Left colon (tissue), 2 donors: ENCODE measurements at regions not wholly inside any gene's neighbourhood (a gene's known extent, or its start where the extent isn't known, plus 50 kb on each side); places are given as distances from the start of the nearest gene placed in this dataset.

ENCODE experiments used
- ATAC-seq: fragments of 200-7000 bp; cut with Tn5 transposase; one replicate; pipeline ENCODE4 v1.9.1; 2020; ENCODE audit warnings: mild to moderate bottlenecking, moderate library complexity
- DNase-seq, 2 donors: peaks; one replicate each; pipeline ENCODE4 v3.0.0-alpha.2; 2020
- intact Hi-C, 2 donors: fragments of 100-400 bp; cut with DNase I in 1 of 2; cut with micrococcal nuclease in 1 of 2; formaldehyde crosslinking; loops; one replicate each; pipeline versions ENCODE4 v1.11.2 to v1.14.0; 2022; cut with DNase I, micrococcal nuclease
- donor health status: DM: no; HTN: no; CAD: no.
- donor health status: DM: yes; HTN: yes; CAD: no.

- intact Hi-C loops = loop anchor here in 1 of 2 donors (5.0 kb wide), 1 partner anchor 366 kb away; no protein-coding TSS in a partner anchor
- ATAC-seq (no peak), DNase-seq (no peak)
Observed at GRCh38 chr9:88043647-88044046, 69.3 kb upstream of the CDK20 start.

DNA sequence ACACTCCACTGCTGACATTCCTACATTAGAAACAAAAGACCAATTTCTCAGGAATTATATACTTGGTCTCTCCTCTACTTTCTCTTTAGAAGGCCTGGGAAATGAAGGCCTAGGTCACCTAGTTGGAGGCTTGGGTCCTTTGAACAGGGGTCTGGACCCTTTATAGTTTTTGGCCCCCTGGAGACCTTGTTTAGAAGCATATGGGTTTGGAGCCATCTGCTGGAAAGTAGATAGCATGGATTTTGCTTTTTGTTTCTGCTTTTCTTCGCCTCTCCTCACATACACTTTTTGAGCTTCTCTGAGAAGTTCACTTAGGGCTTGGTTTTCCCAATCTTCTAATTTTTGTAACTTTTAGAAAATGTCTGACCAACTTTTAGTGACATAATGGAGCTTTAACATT, 67.1 kb upstream of the CDK20 start:
- intact Hi-C loops = loop anchor here in 1 of 2 donors (5.0 kb wide), 1 partner anchor 364 kb away; no protein-coding TSS in a partner anchor
- DNase-seq (no peak), ATAC-seq (peak; percentile 44)

- intact Hi-C loops = no loop called here
- ATAC-seq = no peak
- DNase-seq = no peak
Observed at GRCh38 chr9:88037285-88037845, 63.0 kb upstream of the CDK20 start.

GRCh38 chr9:88034964-88035363, 60.6 kb upstream of the CDK20 start:
- DNase-seq (no peak), ATAC-seq (no peak)
- intact Hi-C loops = no loop called here

DNA sequence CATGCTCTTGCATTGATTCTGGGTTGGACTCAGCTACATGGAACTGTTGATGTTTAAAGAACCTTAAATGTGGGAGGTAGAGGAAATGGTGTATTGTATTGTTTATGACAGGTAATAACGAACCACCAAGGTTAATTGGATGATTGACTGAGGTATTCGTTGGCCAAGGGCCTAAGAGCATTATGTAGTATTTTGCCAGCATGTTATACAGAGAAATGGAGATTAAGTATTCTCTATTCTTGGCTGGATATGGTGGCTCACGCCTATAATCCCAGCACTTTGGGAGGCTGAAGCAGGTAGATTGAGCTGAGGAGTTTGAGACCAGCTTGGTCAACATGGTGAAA, 59.0 kb upstream of the CDK20 start:
- ATAC-seq = peak; percentile 96
- intact Hi-C loops = no loop called here
- peak in 1 of 2 donors; percentile 11 for DNase-seq

DNA sequence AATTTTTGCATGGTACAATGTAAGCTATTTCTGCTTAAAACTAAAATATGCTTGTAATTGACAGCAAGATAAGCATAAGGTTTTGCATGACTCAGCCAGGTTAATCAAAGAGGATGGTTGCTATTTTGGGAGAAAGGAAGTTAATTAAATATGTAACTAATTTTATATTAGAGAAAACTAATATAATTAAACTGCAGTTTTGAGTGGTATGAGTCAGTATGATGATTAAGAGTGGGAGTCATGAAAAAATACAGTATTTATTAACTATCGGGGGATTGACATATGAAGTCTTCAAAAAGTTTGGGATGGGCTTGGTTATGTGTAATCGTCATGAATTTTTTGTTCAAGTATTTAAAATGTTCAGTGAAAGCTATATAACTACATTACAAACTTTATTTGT, 54.0 kb upstream of the CDK20 start:
- DNase-seq (no peak), ATAC-seq (no peak)
- intact Hi-C loops = no loop called here

- intact Hi-C loops = no loop called here
- DNase-seq = no peak
- ATAC-seq = no peak
Observed at GRCh38 chr9:88026118-88026479, 51.8 kb upstream of the CDK20 start.

DNA sequence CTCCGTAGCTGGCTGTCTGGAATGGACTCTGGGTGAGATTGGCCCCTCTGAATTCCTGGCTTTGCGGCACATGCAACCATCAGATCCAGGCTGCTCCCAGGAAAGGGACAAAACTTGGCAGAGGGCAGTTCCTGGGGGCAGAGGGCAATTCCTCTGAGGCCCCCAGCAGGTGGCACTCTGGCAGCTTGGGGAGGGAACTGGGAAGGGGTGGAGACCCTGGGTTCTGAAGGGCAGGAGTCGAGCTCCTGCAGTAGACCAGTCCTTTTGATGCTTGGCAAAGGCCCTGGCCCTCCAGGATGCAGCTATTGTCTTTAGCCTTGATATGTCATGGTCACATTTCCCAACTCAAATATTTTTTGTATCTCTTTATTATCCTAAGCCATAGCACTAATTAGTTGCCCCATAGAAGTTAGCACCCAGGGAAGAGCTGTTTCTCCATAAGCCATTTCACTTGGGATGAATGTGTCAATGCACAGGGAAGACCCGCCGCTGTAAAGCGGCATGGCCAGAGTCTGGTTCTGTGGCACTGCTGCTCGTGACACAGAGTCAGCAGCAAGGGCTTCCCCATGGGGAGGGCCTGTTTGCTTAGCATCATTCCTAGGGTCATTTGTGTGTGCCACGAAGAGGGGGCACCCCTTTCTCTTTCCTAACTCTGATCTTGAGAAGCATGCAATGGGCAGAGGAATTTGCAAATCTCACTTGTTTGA, 51.2 kb upstream of the CDK20 start:
- DNase-seq (no peak), ATAC-seq (no peak)
- intact Hi-C loops = no loop called here

DNA sequence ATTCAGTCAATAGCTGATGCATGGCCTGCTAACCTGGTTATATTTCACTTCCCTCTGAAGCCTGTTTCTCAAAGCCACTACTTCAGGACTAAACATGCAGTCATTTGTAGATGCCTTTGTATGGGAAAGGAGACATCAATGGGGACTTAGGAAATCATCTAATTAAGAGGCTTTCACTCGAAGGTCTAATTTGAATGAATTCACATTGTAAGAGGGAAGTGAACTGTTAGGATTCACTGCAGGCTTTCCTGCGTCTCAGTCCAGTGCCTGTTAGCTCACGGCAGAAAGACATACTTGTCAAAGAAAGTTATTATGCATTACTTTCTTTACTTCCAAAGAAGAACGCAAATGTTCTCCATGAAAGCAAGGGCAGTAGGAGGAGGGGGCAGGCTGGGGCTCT, 50.6 kb upstream of the CDK20 start:
- intact Hi-C loops = no loop called here
- DNase-seq = no peak
- ATAC-seq = no peak
